ENCODE measurements at regions not wholly inside any gene's neighbourhood (a gene's known extent, or its start where the extent isn't known, plus 50 kb on each side); places are given as distances from the start of the nearest gene placed in this dataset.

DNA sequence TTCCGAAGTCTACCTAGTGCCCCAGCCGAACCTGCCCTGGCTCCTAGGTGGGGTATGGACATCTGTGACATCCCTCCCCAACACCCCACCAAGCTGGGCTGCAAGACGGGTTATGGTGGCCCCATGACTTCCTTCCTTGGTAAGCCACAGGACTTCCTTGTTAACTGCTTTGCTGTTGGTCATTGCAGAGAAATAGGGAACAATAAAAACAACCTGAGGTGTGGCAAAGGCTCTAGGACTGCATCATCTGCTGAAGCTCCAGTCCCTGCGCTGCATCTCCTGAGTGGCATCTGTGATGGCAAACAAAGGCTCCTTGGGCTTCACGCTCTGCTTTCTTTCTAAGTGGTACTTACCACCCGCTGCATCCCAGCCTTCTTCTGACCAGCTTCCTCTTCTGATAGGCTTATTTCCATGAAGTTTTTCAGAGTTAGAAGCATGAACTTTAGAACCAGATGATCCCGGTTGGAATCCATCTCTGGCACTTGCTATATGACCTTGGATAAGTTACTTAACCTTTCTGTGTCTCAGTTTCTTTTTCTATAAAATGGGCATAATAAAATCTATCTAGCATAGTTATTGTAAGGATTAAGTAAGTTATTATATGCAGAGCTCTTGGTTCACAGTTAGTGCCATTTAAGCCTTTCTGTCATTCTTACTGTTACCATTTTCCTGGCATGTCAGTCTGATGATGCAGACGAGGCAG is 216.8 kb downstream of the RPS24 start:
- no peak for DNase-seq

DNA sequence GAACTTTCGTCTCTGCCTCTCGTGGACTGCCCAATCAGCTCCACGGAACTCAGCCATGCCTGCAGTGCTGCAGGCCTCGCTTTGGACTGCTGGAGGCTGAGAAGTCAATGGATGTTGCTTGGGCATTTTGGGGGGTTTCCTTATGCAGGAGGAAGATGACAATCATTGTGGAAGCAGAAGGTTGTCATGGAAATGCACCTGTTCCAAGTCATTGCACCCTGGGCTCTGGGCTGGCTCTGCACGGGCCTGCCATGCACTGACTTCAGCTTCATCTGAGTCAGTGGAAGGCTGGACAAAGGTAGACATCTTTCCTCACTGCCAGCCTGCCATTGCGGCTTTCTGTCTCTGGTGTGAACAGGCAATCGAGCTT is 217.3 kb downstream of the RPS24 start:
- DNase-seq: no peak

DNA sequence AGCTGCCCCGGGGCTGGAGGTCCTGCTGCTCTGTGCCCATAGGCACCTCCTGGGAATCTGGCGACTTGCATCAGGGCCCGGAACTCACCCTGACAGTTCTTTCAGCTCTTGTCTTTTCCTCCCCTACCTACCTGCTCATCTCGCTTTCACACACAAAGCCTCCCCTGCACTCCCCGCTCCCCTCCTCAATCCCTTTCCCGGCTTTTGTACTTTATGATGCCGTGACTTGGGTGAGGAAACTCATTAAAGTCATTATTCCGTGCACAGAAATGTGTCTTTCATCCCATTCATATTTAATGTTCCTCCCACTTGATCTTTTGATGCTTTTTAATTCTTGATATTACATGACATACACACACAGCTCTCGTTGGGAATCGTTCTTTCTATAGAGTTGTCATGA is 218.6 kb downstream of the RPS24 start:
- no peak for DNase-seq

DNA sequence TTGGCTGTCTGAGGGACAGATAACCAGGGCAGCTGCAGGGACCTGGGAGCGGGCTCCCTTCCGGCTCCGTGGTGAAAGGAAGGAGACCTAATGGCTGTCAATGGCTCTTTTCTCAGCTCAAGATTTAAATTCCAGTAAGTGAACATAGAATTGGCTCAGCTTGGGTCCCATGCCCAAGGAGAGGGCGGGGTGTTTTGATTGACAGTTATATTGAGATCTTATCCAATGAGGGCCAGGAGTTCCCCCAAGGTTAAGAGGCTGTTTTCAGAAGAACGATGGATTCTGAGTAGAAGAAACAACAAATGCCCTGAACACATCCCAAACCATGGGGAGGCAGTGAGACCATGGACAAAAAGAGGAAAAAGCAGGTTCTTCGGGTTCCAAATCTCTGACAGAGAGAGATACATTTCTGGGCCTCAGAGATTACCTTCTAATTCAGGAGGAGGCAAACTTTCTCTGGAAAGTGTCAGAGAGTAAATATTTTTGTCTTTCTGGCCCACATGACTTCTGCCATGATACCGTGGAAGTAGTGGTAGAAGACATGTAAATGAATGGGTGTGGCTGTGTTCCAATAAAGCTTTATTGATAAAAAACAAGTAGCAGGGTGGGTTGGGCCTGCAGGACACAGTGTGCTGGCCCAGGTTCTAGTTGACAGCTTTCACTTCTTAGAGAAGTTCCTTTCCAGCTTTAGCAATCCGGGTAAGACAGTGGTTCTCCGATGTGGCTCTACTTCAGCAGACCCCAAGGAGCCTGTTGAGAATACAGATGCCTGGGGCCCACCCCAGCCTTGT is 219.6 kb downstream of the RPS24 start:
- no peak for DNase-seq

DNA sequence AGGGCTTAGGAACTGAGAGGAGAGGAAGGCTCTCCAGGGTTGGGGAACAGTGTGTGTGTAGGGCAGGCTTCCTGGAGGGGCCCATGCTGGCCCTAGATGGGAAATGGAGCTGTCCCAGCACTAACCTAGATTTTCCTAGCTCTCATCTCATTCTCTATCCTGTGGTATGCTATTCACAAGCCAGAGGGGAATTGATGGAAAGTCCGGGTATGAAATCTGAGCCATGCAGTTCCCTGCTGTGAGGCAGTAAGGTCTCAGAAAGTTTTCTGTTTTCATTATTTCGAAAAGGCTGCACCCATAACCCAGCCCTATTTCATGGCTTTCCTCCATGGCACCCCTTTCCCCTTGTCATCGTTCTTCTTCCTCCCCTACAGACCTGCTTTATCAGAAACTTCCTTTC is 220.3 kb downstream of the RPS24 start:
- no peak for DNase-seq

DNA sequence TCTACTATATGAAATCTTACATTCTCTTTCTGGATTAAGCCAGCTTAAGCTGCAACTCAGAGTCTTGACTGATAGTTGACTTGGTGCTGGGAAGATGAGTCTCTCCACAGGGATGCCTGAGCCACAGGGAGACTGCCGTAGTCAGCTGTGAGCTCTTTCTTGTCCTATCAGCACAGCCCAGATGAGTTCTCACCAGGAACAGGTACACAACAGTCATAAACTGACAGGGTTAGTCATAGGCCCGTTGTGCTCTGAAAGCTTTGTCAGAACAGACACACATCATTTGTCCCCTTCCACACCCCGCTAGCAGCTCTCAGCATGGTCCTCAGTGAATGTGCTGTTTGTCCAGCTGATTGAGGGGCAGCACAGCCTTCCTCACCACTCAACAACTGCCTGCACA is 221.6 kb downstream of the RPS24 start:
- no peak for DNase-seq

DNA sequence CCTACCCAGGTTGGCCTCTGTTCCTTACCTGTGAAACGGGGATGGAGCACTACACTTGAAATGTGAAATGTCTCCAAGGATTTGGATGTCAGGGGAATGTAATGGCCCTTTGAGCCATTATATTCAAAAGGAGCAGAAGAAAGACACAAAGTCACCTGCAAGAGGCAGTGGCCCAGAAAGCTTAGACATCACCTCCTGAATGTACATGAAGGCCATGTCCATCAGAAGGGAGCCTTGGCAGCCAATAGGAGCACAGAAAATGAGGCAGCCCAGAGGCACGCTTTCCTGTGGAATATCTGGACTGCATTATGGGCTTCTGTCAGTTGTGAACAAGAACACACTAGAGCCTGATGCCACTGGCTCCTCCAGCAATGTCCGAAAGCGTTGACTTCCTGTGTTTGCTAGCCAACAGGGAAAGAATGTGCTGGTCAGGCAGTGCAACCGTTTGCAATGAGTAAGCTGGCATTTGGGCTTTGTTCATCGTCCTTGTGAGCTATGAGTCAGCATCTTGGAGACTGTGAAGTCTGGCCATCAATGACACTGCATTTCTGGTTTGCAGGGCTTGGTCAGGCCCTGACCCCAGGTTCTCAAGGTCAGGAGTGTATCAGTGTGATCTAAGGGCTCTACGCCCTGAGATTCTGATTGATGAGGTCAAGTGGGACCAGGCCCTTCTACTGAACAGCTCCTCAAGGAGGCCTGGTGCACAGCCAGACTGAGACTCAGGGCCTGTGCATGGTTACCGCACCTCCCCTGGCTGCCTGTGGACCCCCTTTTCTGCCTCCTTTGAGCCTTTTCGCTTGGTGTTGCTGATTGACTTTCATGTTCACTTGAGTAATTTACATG is 222.4 kb downstream of the RPS24 start:
- no peak for DNase-seq

DNA sequence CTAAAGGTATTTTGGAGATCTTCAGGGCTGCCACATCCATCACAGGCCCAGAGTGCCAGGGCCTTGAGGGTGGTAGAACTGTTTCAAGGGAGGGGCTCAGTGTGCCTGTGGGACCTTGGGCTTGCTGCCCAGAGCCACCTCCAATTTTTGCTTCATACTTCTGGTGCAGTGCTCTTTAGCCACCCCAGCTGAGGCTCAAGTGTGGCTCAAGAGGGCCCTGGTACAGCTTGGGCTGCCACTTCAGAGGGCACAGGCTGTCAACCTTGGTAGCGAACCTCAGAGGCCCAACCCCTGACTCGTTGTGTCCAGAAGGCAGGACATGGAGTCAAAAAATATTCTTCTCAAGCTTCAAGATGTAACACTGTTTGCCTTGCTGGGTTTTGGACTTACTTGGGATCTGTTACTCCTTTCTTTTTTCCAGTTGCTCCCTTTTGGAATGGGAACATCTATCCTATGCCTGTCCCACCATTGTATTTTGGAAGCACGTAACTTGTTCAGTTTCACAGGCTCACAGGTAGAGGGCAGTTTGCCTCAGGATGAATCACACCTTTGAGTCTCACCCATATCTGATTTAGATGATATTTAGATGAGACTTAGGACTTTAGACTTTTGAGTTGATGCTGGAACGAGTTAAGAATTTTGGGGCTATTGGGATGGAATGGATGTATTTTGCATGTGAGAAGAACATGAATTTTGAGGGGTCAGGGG is 224.8 kb downstream of the RPS24 start:
- no peak for DNase-seq

DNA sequence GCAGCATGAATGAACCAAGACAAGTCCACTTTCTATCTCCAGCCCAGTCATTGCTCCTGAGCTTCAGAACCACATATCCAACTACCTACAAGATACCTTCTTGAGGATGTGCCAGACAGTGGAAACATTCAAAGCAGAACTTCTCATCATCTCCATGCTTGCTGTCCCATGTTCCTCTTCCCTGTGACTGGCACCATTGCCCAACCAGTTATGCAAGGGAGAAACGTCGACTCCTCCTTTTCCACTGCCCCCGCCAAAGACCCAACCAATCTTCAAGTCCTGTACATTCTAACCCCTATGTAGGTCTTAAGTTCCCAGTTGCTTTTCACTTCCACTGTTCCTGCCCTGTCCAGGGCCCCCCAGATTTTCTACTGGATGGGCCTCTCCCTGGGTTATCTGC is 225.7 kb downstream of the RPS24 start:
- DNase-seq: no peak

DNA sequence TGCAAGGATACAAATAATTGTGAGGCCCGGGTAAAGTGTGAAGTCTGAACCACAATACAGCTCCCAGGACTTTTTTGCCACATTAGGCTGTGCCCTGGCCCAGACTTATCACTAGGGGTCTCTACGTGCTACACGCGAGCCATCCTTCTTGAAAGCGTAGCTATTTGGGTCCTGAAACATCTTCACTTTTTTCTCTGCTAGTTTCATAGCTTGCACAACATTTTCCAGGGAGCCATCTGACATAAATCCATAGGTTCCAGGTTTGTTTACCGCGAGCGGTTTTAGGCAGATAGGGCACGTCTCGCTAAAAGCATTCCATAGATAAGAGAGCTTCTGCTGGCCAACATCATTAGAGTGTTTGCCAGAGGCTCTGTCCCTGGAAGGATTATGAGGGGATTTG is 226.5 kb downstream of the RPS24 start:
- no peak for DNase-seq

DNA sequence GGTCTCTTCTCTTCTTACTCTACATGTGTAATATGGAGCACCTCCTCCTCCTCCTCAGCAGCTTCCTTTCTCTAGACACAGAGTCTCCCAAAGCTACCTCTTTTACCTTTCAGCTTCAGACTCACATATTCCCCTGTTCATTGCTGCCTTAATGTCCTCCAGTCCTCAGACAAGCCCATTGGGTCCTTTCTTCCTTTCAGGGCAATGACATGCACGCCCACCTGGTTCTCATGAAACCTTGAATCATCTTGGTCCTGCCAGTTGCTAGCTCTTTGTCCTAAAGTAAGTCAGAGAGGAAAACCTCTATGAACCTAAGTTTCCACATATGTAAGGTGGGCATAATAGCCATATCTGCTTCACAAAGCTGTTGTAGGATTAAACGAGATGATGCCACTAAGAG is 227.0 kb downstream of the RPS24 start:
- DNase-seq: no peak

DNA sequence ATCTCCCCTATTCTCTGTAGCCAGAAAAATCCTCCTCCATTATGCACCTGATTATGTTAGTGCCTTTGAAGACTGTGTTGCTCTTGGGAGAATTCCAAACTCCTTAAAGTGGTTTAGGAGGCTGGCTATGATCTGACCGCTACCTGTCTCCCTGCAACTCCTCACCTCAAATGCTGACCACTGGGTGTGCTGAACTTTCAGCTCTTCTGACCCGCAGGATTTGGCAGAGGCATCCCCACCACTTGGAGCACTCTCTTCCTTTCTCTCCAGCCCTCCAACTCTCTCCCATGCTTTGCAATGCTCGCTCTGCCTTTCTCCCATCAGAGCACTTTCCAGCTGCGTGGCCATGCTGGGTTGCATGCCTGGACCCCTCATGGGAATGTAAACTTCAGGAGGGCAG is 227.6 kb downstream of the RPS24 start:
- DNase-seq: no peak

DNA sequence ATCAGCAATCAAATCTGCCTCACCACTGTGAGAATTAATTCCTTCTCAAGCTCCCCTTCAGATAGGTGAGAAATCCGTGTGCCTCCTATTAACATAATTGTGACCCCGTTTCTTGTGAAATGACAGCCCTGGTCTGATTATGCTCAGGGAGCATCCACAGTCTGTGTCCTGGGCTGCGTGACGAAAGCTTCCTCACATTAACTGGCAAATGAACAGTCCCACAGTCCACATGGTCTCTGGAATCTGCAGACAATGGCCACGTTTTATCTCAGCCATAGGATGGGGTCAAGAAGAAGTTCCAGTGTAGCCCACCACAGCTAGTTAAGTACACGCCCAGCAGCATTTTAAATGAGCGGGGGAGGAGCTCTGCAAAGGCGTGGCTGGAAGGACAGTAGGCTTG is 229.2 kb downstream of the RPS24 start:
- DNase-seq: no peak

DNA sequence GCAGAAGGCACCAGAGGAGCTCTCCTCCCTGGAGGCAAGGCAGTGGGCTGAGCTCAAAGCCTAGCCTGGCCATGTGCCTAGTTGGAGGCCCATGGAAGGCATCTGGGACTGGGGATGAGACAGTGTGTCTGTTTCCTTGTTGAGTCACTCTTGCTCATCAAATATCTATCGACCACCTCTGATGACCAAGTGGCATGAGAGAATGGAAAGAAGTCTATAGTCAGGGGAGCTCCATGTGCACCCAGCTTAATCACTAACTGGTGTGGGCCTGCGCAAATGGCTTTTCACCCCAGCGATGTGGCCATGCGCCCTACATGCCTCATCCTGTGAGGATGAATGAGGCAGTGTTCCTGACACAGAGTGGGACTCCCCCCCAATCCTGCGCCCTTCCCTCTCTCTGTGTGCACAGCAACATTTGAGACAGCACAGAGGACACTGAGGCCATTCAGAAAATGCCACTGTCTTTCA is 229.9 kb downstream of the RPS24 start:
- DNase-seq: no peak

DNA sequence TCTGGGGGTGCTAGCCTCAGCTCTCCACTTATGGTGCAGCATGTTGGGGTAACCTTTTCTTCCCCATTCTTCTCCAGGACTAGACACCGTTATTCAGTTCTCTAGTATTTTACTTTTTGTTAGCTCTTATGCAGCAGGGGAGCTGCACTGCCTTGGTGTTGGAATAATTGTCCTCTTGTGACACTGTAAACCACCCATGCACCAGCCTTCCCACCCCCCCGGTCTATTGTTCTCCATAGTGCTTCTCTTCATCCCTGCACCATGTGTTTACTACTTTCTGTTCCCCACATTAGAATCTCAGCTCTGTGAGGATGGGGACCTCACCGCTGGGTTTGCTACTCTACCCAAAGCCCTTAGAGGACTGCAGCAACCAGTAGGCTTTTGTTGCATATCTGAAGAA is 230.7 kb downstream of the RPS24 start:
- DNase-seq: no peak

DNA sequence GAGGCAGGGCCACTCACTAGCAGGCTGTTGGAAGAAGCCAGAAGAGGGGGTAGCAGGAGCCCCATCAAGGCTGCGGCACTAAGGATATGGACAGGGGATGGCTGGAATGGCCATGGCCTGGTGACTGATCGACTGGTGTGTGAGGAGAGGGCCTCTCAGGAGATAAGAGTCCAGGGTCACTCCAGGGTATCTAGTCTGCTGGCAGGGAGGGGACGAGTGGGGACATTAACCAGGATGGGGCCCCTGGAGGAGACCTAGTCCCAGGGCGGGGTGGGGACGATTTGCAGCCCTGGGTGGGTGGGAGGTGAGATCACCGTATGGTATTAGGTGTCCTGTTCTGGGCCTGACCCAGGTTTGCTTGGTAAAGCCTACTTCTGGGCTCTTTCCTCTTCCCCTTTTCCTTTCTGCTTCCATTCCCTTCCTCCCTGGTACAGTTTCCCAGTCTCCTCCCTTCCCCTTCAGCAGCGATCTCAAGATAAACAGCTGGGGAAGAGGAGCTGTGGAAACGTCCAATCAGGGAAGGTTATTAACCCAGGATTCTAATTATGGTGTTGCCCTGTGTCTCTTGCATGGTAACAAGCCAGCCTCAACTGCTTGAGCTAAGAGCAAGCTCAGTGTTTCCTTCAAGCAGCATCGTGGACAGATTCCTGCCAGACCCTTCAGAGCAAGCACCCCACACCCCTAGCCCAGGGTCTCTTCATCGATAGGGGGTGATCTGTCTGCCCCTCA is 233.2 kb downstream of the RPS24 start:
- no peak for DNase-seq

DNA sequence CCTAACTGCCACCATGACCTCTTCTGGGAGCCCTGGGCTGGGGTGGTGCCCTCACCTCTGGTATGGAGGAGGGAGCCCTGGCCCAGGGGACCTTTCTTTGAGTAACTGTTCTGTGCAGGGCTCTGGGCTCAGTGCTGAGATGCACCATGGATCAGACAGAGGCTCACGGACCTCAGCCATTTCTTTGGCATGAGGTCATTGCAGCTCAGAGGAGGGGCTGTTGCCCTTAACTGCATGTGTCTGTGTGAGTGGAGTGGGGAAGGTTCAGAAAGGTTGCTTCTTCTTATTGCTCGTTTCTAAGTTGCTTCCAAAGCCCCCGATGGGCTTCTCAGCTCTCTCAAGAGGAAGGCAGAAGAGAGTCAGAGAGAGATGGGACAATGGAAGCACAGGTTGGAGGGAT is 233.9 kb downstream of the RPS24 start:
- DNase-seq: no peak

DNA sequence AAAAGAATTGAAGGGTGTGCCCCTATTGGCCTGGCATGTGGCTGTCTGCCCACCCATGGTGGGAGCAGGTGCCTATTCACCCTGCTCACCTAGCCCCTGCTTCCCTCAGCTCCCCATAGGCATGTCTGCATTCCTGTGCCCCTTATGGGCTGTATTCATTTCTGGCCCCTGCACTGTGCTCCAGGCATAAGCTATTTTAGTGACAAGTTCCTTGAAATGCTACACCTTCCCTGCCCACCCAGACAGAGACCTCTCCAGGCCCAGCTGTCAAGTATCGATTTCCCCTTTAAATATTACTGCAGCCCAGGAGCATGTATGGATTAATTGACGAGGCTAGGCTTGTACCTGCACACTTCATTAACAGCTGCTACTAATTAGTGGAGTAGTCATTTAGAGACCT is 235.4 kb downstream of the RPS24 start:
- no peak for DNase-seq

DNA sequence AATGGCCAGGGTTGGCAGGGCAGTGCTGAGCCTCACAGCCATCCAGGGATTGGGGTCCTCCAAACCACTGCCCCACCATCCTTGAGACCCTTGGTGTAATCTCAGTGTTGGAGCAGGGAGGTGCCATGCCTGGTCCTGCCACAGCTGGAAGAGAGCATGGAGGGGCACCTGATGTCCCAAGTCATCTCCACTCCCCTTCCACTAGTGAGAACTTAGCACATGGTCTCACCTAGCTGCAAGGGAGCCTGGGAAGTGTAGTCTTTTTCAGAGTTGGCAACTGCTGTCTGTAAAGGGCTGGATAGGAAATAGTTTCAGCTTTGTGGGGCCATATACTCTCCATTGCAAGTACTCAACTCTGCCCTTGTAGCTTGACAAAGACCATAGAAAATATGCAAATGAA is 238.7 kb downstream of the RPS24 start:
- no peak for DNase-seq

DNA sequence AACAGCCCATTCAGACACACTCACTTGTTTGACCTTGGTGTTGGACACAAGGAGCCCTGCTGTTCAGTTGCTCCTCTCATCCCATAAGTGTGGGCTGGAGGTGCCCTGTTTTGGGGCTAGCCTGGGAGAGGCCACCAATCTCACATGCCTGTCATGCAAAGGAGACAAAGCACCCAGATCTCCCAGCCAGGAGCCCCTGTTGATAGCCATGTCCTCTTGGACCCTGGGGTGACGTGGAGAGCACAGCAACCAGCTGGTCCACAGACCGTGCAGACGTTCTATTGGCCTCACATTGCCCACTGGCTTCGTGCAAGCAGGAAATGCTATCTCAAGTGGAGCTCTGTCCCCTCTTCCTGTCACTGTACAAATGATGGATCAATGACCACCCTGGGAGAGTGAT is 240.8 kb downstream of the RPS24 start:
- no peak for DNase-seq

DNA sequence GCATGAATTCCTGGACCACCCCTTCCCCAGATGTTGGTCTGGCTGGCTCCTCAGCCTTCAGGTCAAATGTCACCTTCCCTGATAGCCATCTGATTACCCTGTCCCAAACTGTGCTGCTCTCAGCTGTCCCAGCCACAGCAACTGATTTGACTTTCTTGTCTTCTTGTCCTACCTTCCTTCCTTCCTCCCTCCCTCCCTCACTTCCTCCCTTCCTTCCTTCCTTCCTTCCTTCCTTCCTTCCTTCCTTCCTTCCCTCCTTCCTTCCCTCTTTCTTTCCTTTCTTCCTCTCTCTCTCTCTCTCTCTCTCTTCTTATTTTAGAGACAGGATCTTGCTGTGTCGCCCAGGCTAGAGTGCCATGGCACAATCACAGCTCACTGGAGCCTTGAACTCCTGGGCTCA is 242.5 kb downstream of the RPS24 start:
- DNase-seq: no peak

DNA sequence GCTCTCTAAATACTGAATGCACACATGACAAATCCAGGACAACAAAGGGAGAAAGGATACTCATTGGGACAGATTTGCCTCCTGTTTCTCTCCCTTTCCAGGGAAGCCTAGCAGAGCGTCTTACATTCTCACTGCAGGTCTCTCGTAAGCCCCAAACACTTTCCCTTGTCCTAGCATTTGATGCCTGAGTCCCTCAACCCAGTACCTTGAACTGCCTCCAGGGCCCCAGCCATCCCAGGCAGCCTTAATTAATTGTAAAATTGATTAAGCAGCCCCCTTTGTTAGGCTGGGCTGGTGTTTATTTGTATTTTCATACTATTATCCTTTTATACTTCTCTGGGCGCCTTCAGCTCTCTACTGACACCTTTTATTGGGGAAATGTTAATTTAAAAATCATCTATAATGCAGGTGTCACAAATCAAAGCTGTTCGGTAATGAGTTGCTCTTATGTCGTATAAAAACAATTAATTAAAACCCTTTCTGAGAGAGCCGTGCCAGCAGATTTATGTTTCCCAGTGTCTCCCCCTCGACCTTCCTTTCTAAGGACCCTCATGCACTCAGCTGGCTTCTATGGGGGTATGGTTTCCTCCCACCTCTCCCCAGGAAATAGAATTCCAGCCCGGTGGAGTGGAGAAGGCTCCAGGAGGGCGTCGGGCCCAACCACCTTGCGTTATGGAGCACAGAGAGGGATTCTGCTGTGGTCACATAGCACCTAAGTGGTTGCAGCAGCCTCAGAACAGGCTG is 243.8 kb downstream of the RPS24 start:
- no peak for DNase-seq
